Smooth muscle cell (in vitro differentiated cells): ENCODE measurements at regions not wholly inside any gene's neighbourhood (a gene's known extent, or its start where the extent isn't known, plus 50 kb on each side); places are given as distances from the start of the nearest gene placed in this dataset.

Source experiments
- DNase-seq: peaks from one replicate; lab custom pipeline; 2025; ENCODE audit not compliant: unreplicated experiment; lab: John Stamatoyannopoulos, UW
- H2AFZ ChIP-seq: fragments of 200-600 bp; sonication (generic); 2 replicates; pipeline ENCODE4 v1.6.0; 2016; ENCODE audit warnings: antibody characterized with exemption, low read depth, mild to moderate bottlenecking
- H3F3A ChIP-seq: fragments of 200-600 bp; sonication (generic); 2 replicates; pipeline ENCODE4 v1.6.0; 2017; ENCODE audit warnings: antibody characterized with exemption, low read depth
- H3K27ac ChIP-seq: fragments of 200-600 bp; sonication (generic); 2 replicates; pipeline ENCODE4 v1.5.1; 2016; ENCODE audit warnings: low read depth, mild to moderate bottlenecking
- H3K27me3 ChIP-seq: fragments of 200-600 bp; sonication (generic); 2 replicates; pipeline ENCODE4 v1.6.1; 2016; ENCODE audit warnings: low read depth, mild to moderate bottlenecking
- H3K36me3 ChIP-seq: fragments of 200-600 bp; sonication (generic); 2 replicates; pipeline ENCODE4 v1.5.1; 2016; ENCODE audit warnings: low read depth
- H3K4me1 ChIP-seq: fragments of 200-600 bp; sonication (generic); 2 replicates; pipeline ENCODE4 v1.5.1; 2016; ENCODE audit warnings: low read depth
- H3K4me2 ChIP-seq: fragments of 200-600 bp; sonication (generic); 2 replicates; pipeline ENCODE4 v1.6.0; 2016; ENCODE audit warnings: mild to moderate bottlenecking
- H3K4me3 ChIP-seq: fragments of 200-600 bp; sonication (generic); 2 replicates; pipeline ENCODE4 v1.5.1; 2016; ENCODE audit warnings: mild to moderate bottlenecking
- H3K79me2 ChIP-seq: fragments of 200-600 bp; sonication (generic); 2 replicates; pipeline ENCODE4 v1.6.0; 2016; ENCODE audit warnings: low read depth, mild to moderate bottlenecking
- H3K9ac ChIP-seq: fragments of 200-600 bp; sonication (generic); 2 replicates; pipeline ENCODE4 v1.6.0; 2016; ENCODE audit warnings: low read depth
- H3K9me3 ChIP-seq: fragments of 200-600 bp; sonication (generic); replicated peaks from 2 replicates; pipeline ENCODE4 v1.5.1; 2016; ENCODE audit warnings: low read depth
- H4K20me1 ChIP-seq: fragments of 200-600 bp; sonication (generic); 2 replicates; pipeline ENCODE4 v1.6.0; 2016; ENCODE audit warnings: low read depth
- CTCF ChIP-seq: fragments of 200-600 bp; sonication (generic); IDR thresholded peaks from 2 replicates; pipeline ENCODE4 v1.5.1; 2017; ENCODE audit warnings: borderline replicate concordance, mild to moderate bottlenecking, antibody characterized with exemption; ENCODE audit not compliant: insufficient read depth, poor library complexity, severe bottlenecking
- WGBS: methylation state at CpG from one replicate; pipeline ENCODE4 v1.1.7; 2016; ENCODE audit warnings: low lambda C conversion rate; 5-methylcytosine and 5-hydroxymethylcytosine counted together

- H3K4me3 ChIP-seq = no peak overlapping the region
- no peaks in the 10 kb centered on the region for H3K27me3 ChIP-seq
- no peaks in the 10 kb centered on the region for H3K79me2 ChIP-seq
- H3K4me1 ChIP-seq = peaks cover 9% of the 10 kb centered on the region
- H3K36me3 ChIP-seq = no peaks in the 10 kb centered on the region
- DNase-seq = no peak
- WGBS = 77% methylated on average over 5 of the region's 5 CpGs
- peak overlapping the region; percentile 87 for H3K27ac ChIP-seq
- no peaks in the 10 kb centered on the region for H3K9me3 ChIP-seq
- H3K4me2 ChIP-seq = peak overlapping the region; percentile 66
- H3F3A ChIP-seq = peaks cover 5% of the 10 kb centered on the region
- TF ChIP-seq CTCF = no peak
- no peaks in the 10 kb centered on the region for H4K20me1 ChIP-seq
- no peak overlapping the region for H2AFZ ChIP-seq
- H3K9ac ChIP-seq = peak overlapping the region; percentile 85
Observed at GRCh38 chr14:54211551-54212308, 185.1 kb upstream of the CDKN3 start.

GRCh38 chr14:54213536-54213935 lies 183.3 kb upstream of the CDKN3 start:
- no peaks in the 10 kb centered on the region for H3K79me2 ChIP-seq
- H3K4me1 ChIP-seq = peaks cover 9% of the 10 kb centered on the region
- H2AFZ ChIP-seq = no peak overlapping the region
- no peak for TF ChIP-seq CTCF
- no peaks in the 10 kb centered on the region for H4K20me1 ChIP-seq
- H3K4me2 ChIP-seq = no peak overlapping the region
- H3K27ac ChIP-seq = no peak overlapping the region
- H3K4me3 ChIP-seq = no peak overlapping the region
- H3K9ac ChIP-seq = no peak overlapping the region
- no peaks in the 10 kb centered on the region for H3K9me3 ChIP-seq
- WGBS = 100% methylated on average over 1 of the region's 1 CpG
- no peaks in the 10 kb centered on the region for H3K36me3 ChIP-seq
- no peaks in the 10 kb centered on the region for H3K27me3 ChIP-seq
- no peak for DNase-seq
- H3F3A ChIP-seq = peaks cover 5% of the 10 kb centered on the region

GRCh38 chr14:54216827-54217226 lies 180.0 kb upstream of the CDKN3 start:
- no peaks in the 10 kb centered on the region for H4K20me1 ChIP-seq
- H2AFZ ChIP-seq = no peak overlapping the region
- no peaks in the 10 kb centered on the region for H3K79me2 ChIP-seq
- TF ChIP-seq CTCF = no peak
- no peaks in the 10 kb centered on the region for H3K36me3 ChIP-seq
- no peaks in the 10 kb centered on the region for H3K9me3 ChIP-seq
- 94% methylated on average over 3 of the region's 3 CpGs for WGBS
- H3K9ac ChIP-seq = no peak overlapping the region
- H3F3A ChIP-seq = peaks cover under 1% of the 10 kb centered on the region
- no peak overlapping the region for H3K27ac ChIP-seq
- H3K27me3 ChIP-seq = peaks cover 6% of the 10 kb centered on the region
- no peak overlapping the region for H3K4me3 ChIP-seq
- no peak for DNase-seq
- H3K4me2 ChIP-seq = no peak overlapping the region
- H3K4me1 ChIP-seq = peaks cover 31% of the 10 kb centered on the region
